Smooth muscle cell of the brain vasculature (primary cell): ENCODE measurements at regions not wholly inside any gene's neighbourhood (a gene's known extent, or its start where the extent isn't known, plus 50 kb on each side); places are given as distances from the start of the nearest gene placed in this dataset.

Source experiments
- DNase-seq: peaks from one replicate; pipeline ENCODE4 v3.0.0-alpha.2; 2012; ENCODE audit warnings: low read depth, low spot score

- no peak for DNase-seq
Measured at GRCh38 chr9:135308821-135309762, 170.5 kb upstream of the PPP1R26 start.

- DNase-seq: no peak
Measured at GRCh38 chr9:135309763-135310125, 169.8 kb upstream of the PPP1R26 start.

- DNase-seq: no peak
Measured at GRCh38 chr9:135310134-135310533, 169.4 kb upstream of the PPP1R26 start.

- no peak for DNase-seq
Measured at GRCh38 chr9:135315572-135315971, 164.0 kb upstream of the PPP1R26 start.

GRCh38 chr9:135320331-135320730, 159.3 kb upstream of the PPP1R26 start:
- no peak for DNase-seq

GRCh38 chr9:135320943-135321342, 158.6 kb upstream of the PPP1R26 start:
- DNase-seq: no peak

- DNase-seq: no peak
Measured at GRCh38 chr9:135321580-135321979, 158.0 kb upstream of the PPP1R26 start.

- no peak for DNase-seq
Measured at GRCh38 chr9:135324329-135324728, 155.3 kb upstream of the PPP1R26 start.

- DNase-seq: no peak
Measured at GRCh38 chr9:135326141-135326540, 153.4 kb upstream of the PPP1R26 start.

GRCh38 chr9:135326633-135327152, 152.9 kb upstream of the PPP1R26 start:
- DNase-seq: no peak

GRCh38 chr9:135328485-135329417, 150.8 kb upstream of the PPP1R26 start:
- no peak for DNase-seq

GRCh38 chr9:135329571-135330306, 149.8 kb upstream of the PPP1R26 start:
- no peak for DNase-seq

GRCh38 chr9:135330307-135330631, 149.3 kb upstream of the PPP1R26 start:
- no peak for DNase-seq

GRCh38 chr9:135330685-135331590, 148.6 kb upstream of the PPP1R26 start:
- DNase-seq: no peak

- no peak for DNase-seq
Measured at GRCh38 chr9:135332516-135332915, 147.1 kb upstream of the PPP1R26 start.

- no peak for DNase-seq
Measured at GRCh38 chr9:135332979-135333748, 146.4 kb upstream of the PPP1R26 start.

GRCh38 chr9:135334953-135335460, 144.6 kb upstream of the PPP1R26 start:
- no peak for DNase-seq

GRCh38 chr9:135335691-135336181, 143.8 kb upstream of the PPP1R26 start:
- no peak for DNase-seq
